BLaER1 treated with 17β-estradiol and CSF1 and Interleukin-3, amounts not matched to agents 10 nM and 100 nM (cell line): ENCODE measurements at regions not wholly inside any gene's neighbourhood (a gene's known extent, or its start where the extent isn't known, plus 50 kb on each side); places are given as distances from the start of the nearest gene placed in this dataset.
"Not testable (repeated sequence)": the region's sequence is repeated elsewhere in the genome, so short reads cannot be mapped to it uniquely, and the experiment has no call there.

Experiments used
- H3K27ac ChIP-seq, 11 experiments: shearing (Covaris generic); formaldehyde crosslinking; 2 replicates each; pipeline ENCODE4 v1.8.1; 2022
- H3K27me3 ChIP-seq, 11 experiments: shearing (Covaris generic); formaldehyde crosslinking; 2 replicates each; pipeline ENCODE4 v1.8.1; 2022
- H3K36me3 ChIP-seq, 11 experiments: shearing (Covaris generic); formaldehyde crosslinking; 2 replicates each; pipeline ENCODE4 v1.8.1; 2022
- H3K4me1 ChIP-seq, 10 experiments: shearing (Covaris generic); formaldehyde crosslinking; 2 replicates each; pipeline ENCODE4 v1.8.1; 2022
- H3K4me2 ChIP-seq, 11 experiments: shearing (Covaris generic); formaldehyde crosslinking; 2 replicates each; pipeline ENCODE4 v1.8.1; 2022
- H3K4me3 ChIP-seq, 10 experiments: shearing (Covaris generic); formaldehyde crosslinking; 2 replicates each; pipeline ENCODE4 v1.8.1; 2022
- H3K9ac ChIP-seq, 11 experiments: shearing (Covaris generic); formaldehyde crosslinking; 2 replicates each; pipeline ENCODE4 v1.8.1; 2022
- H3K9me3 ChIP-seq, 11 experiments: shearing (Covaris generic); formaldehyde crosslinking; replicated peaks in 1 of 11; 2 replicates each; pipeline ENCODE4 v1.8.1; 2022
- H4K20me1 ChIP-seq, 11 experiments: shearing (Covaris generic); formaldehyde crosslinking; 2 replicates each; pipeline ENCODE4 v1.8.1; 2022
- Cebpa-rat ChIP-seq, 11 experiments: shearing (Covaris generic); IDR thresholded peaks; 2 replicates each; pipeline ENCODE4 v1.8.1; 2022

DNA sequence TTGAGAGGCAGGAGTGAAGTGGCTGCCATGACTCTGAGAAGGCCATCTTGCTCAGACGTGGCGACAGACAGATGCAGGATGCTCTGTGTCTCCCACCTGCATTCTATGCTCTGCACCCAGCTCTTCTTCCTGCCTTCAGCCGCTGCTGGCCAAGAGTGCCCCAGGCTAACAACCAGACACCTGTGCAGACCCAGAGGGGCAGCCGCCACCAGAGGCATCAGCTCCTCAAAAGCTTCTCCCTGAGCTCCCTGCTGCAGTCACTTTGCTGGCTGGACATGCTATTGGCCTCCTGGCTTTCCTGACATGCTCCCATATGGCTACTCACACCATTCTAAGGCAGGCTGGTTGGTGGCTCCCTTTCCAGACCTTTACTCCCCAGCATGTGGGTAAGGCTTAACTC lies 70.6 kb upstream of the GRB10 start:
- Histone ChIP-seq H3K9ac (no peak overlapping the region), H3K36me3 (no peaks in the 10 kb centered on the region), H3K27me3 (no peaks in the 10 kb centered on the region), H3K9me3 (no peaks in the 10 kb centered on the region), H3K4me3 (no peak overlapping the region), H3K4me1 (peaks cover 0 to 9% (median 7%) of the 10 kb centered on the region in 10 experiments; a peak in 13 of 20 replicates), H3K27ac (no peak overlapping the region), H3K4me2 (no peak overlapping the region), H4K20me1 (no peaks in the 10 kb centered on the region)
- TF ChIP-seq Cebpa-rat (IDR thresholded peaks at IDR 0.05), result no peak

DNA sequence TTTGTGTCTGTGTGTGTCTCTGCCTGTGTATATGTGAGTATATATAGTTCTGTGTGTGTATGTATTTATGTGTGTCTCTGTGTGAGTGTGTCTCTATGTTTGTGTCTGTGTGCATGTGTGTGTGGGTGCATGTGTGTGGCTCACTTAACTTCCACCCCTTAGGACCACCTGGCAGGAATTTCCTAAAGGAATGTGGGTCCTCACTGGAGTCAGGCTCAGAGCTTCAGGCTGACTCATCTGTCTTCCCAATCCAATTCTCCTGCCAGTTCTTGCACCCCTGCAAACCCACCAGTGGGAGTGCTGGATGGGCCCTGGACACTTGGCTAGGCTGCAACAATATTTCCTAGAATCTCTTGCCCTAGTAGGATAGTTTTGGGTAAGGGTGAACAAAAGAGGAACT lies 70.2 kb upstream of the GRB10 start:
- no peak overlapping the region for H3K27ac ChIP-seq
- H3K4me1 ChIP-seq, result peaks cover 0 to 5% (median 3%) of the 10 kb centered on the region in 10 experiments; a peak in 13 of 20 replicates
- H4K20me1 ChIP-seq, result no peaks in the 10 kb centered on the region
- TF ChIP-seq Cebpa-rat (IDR thresholded peaks at IDR 0.05), result no peak
- H3K9ac ChIP-seq, result no peak overlapping the region
- H3K9me3 ChIP-seq, result no peaks in the 10 kb centered on the region
- H3K4me2 ChIP-seq, result no peak overlapping the region
- H3K27me3 ChIP-seq, result no peaks in the 10 kb centered on the region
- H3K4me3 ChIP-seq, result no peak overlapping the region
- no peaks in the 10 kb centered on the region for H3K36me3 ChIP-seq

DNA sequence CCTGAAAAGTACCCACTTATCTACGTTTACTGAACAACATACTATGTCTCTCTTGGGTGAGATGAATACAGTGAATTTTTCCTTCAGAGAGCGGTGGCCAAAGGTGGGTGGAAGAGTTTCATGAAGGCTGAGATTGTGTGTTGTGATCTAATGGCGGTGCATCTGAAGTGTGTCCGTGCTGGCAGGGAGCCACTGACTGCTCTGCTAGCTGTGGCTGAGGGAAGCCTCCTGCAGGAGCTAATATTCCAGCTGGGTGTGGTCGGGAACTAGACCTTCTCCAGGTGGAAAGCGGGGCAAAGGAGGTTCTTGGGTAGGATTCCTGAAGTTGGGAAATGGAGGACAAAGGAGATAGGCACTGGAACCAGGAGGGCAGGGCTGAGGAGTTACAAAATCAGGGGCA lies 69.2 kb upstream of the GRB10 start:
- TF ChIP-seq Cebpa-rat (IDR thresholded peaks at IDR 0.05), result no peak
- Histone ChIP-seq H3K4me2 (no peak overlapping the region), H3K36me3 (no peaks in the 10 kb centered on the region)

DNA sequence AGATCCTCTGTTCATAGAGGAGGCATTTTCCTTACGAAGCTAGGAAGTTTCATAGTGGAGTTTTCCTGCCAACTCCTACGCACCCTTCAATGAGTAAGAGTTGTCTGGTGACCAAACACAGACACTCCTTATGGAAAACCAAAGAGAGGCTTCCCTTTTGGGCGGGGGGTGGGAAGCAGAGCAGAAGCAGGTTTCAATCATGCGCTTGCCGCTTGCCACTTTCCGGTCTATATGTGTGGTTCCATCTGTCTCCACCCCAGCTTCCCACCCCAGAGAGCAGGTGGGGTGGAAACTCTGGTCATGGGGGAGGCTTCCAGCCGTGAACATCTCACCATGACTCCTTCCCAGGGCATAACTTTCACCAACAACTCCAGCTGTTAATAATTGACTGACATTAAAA lies 68.8 kb upstream of the GRB10 start:
- Histone ChIP-seq H3K4me1 (no peaks in the 10 kb centered on the region), H3K27me3 (no peaks in the 10 kb centered on the region), H3K4me3 (no peak overlapping the region), H3K4me2 (no peak overlapping the region), H3K9ac (no peak overlapping the region), H4K20me1 (no peaks in the 10 kb centered on the region), H3K27ac (no peak overlapping the region), H3K36me3 (no peaks in the 10 kb centered on the region), H3K9me3 (no peaks in the 10 kb centered on the region; a peak in 1 of 22 replicates)
- TF ChIP-seq Cebpa-rat (IDR thresholded peaks at IDR 0.05), result no peak

More for the DNA sequence above, 69.2 kb upstream of the GRB10 start:
- Histone ChIP-seq H3K4me3 (no peak overlapping the region), H3K9ac (no peak overlapping the region), H3K9me3 (no peaks in the 10 kb centered on the region; a peak in 1 of 22 replicates), H4K20me1 (no peaks in the 10 kb centered on the region), H3K27ac (no peak overlapping the region), H3K4me1 (no peaks in the 10 kb centered on the region), H3K27me3 (no peaks in the 10 kb centered on the region)

DNA sequence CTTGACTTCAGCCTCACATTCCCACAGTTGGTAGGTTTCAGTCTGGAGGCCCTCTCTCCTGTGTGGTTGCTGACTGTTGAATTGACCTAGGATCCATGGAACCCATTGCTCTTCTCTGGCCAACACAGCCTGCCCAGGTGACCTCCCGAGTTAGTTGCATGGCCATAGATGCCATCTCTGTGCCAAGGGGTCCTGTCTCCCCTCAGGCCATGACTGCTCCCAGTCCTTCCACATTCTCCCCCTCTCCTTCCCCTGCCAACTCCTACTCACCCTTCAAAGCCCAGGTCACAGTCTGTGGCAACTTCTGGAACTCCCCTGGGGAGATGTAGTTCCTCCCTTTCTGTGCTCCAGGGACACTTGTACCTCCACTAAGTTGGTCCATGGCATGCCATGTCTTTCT lies 67.3 kb upstream of the GRB10 start:
- Histone ChIP-seq H3K4me2 (no peak overlapping the region), H3K27me3 (no peaks in the 10 kb centered on the region), H3K27ac (no peak overlapping the region), H3K4me3 (no peak overlapping the region), H3K9ac (no peak overlapping the region), H4K20me1 (no peaks in the 10 kb centered on the region), H3K9me3 (peaks cover 10 to 12% (median 12%) of the 10 kb centered on the region in 11 experiments; a peak in 20 of 22 replicates), H3K36me3 (no peaks in the 10 kb centered on the region), H3K4me1 (no peaks in the 10 kb centered on the region)
- TF ChIP-seq Cebpa-rat (IDR thresholded peaks at IDR 0.05), result no peak

DNA sequence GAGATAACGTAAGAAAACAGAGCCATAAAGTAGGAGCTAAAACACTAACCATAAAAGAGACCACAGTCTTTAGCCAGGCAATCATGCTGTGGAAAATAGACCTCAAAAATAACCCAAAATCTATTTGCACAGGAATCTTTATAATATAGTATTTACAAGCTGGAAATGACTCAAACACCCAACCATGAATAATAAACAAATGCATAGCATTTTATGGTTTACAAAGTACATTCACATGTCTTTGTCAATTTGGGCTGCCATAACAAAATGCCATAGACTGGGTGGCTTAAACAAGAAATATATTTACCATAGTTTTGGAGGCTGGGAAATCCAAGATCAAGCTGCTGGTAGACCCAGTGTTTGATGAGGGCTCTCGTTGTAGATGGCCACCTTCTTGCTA lies 65.5 kb upstream of the GRB10 start:
- Histone ChIP-seq H3K4me3 (no peak overlapping the region), H4K20me1 (no peaks in the 10 kb centered on the region), H3K4me2 (no peak overlapping the region), H3K36me3 (no peaks in the 10 kb centered on the region), H3K9ac (no peak overlapping the region), H3K27ac (no peak overlapping the region), H3K27me3 (no peaks in the 10 kb centered on the region), H3K9me3 (peaks cover 11 to 22% (median 17%) of the 10 kb centered on the region in 11 experiments; a peak in 20 of 22 replicates), H3K4me1 (no peaks in the 10 kb centered on the region)
- TF ChIP-seq Cebpa-rat (IDR thresholded peaks at IDR 0.05), result no peak

DNA sequence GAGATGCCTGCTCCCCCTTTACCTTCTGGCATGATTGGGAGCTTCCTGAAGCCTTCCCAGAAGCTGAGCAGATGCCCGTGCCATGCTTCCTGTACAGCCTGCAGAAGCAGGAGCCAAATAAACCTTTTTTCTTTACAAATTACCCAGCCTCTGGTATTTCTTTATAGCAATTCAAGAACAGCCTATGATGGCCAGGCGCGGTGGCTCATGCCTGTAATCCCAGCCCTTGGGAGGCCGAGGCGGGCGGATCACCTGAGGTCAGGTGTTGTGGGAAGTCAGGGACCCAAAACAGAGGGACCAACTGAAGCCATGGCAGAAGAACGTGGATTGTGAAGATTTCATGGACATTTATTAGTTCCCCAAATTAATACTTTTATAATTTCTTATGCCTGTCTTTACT lies 62.2 kb upstream of the GRB10 start:
- H3K27me3 ChIP-seq, H3K36me3 ChIP-seq, H3K4me3 ChIP-seq, H3K4me2 ChIP-seq, H3K9ac ChIP-seq, H3K27ac ChIP-seq, H4K20me1 ChIP-seq, H3K4me1 ChIP-seq: not testable (repeated sequence)
- peaks cover 11 to 22% (median 17%) of the 10 kb centered on the region in 11 experiments; a peak in 20 of 22 replicates for H3K9me3 ChIP-seq

DNA sequence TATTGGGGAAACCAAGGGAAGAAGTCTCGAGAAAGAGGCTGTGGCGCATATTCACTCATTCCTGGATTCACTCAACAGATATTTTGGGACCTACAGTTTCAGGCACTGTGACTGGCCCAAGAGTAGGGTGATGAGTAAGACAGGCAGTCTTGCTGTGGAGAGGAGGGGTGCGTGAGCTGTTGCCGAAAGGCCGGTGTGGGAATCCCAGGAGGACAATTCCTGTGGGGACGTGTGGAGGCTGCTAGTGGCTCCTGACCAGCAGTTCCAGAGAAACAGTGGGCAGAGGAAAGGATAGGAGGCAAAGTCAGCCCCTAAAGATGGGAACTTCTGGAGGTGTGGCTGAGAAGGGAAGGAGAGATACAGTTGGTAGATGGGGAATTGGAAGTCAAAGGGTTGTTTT lies 59.3 kb upstream of the GRB10 start:
- no peak overlapping the region for H3K4me2 ChIP-seq
- H3K27me3 ChIP-seq, result no peaks in the 10 kb centered on the region
- H3K36me3 ChIP-seq, result no peaks in the 10 kb centered on the region
- peaks cover 11 to 22% (median 17%) of the 10 kb centered on the region in 11 experiments; a peak in 20 of 22 replicates for H3K9me3 ChIP-seq
- H3K4me3 ChIP-seq, result no peak overlapping the region
- no peak overlapping the region for H3K9ac ChIP-seq
- no peak overlapping the region for H3K27ac ChIP-seq
- no peak for TF ChIP-seq Cebpa-rat (IDR thresholded peaks at IDR 0.05)
- 0 out of 20 replicates have a peak, but pooled peaks cover 0 to 4% (median 0%) of the 10 kb centered on the region in 10 experiments for H3K4me1 ChIP-seq
- no peaks in the 10 kb centered on the region for H4K20me1 ChIP-seq

DNA sequence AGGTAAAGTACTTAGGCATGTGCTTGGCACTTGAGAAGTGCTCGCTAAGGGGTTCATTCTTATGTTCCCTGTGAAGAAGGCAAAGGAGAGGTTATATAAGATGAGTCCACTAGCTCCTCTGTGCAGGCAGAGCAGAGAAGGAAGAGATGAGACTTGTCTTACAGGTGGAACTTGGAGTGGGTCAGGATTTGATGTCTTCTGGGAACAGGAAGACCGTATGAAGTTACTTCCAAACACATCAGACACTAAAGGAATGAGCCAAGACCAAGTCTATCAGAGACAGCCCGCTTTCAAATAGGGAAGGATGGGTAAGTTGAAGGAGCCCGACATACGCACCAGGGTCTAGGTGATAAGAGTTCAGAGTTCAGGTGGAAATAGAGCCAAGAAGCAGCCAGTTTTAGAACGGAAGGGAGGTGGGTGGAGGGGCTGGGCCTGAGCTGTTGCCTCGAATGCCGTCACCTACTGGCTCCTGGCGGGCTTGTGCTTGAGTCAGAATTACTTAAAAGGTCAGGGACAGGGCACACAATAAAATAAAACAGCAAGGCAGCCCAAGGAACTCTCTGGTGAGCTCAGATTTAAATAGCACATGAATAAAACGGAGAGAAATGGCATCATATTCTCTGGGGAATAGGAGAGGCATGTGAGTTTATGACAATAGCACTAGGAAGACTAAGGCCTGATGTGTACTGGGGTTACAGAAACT lies 56.1 kb upstream of the GRB10 start:
- H3K36me3 ChIP-seq, result no peaks in the 10 kb centered on the region
- no peak for TF ChIP-seq Cebpa-rat (IDR thresholded peaks at IDR 0.05)
- H4K20me1 ChIP-seq, result no peaks in the 10 kb centered on the region
- H3K27me3 ChIP-seq, result no peaks in the 10 kb centered on the region
- no peak overlapping the region for H3K4me3 ChIP-seq
- H3K4me1 ChIP-seq, result 0 out of 20 replicates have a peak, but pooled peaks cover 0 to 4% (median 0%) of the 10 kb centered on the region in 10 experiments
- 0 out of 22 replicates have a peak overlapping the region, but pooled peaks of 1 of the 11 experiments have one; percentile 4 for H3K4me2 ChIP-seq
- no peak overlapping the region for H3K9ac ChIP-seq
- no peak overlapping the region for H3K27ac ChIP-seq
- H3K9me3 ChIP-seq, result no peaks in the 10 kb centered on the region

DNA sequence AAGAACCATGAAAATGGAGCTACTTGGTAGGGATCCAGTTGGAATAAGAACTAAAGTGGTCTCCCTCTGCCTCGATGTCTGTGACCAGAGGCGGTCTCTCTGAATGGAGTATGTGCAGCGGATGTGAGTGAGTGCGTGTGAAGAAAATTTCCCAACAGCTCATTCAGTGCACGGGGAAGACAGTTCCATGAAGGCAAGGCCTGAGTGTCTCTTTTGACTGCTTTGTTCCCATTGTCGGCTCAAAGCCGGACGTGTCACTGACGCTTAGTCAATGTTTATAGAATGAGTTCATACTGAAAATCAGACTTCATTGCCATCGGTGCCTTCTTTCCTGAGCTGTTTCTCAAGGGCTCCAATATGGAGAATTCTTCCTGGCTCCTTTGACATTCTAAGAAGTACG lies 55.3 kb upstream of the GRB10 start:
- Histone ChIP-seq H3K9me3 (no peaks in the 10 kb centered on the region), H3K9ac (no peak overlapping the region), H3K36me3 (no peaks in the 10 kb centered on the region), H3K4me1 (peaks cover 0 to 5% (median 0%) of the 10 kb centered on the region in 10 experiments; a peak in 3 of 20 replicates), H3K27me3 (no peaks in the 10 kb centered on the region), H4K20me1 (no peaks in the 10 kb centered on the region), H3K4me3 (no peak overlapping the region), H3K4me2 (no peak overlapping the region), H3K27ac (no peak overlapping the region)
- no peak for TF ChIP-seq Cebpa-rat (IDR thresholded peaks at IDR 0.05)
